ENCODE measurements at regions not wholly inside any gene's neighbourhood (a gene's known extent, or its start where the extent isn't known, plus 50 kb on each side); places are given as distances from the start of the nearest gene placed in this dataset.
A peak's percentile ranks its signal among the peaks of the same experiment; 100 is the strongest.

- H3K36me3 ChIP-seq: no peaks in the 10 kb centered on the region
- peak in 1 of 2 donors; percentile 56 for DNase-seq (ENCODE audit: low spot score in 2 of 2)
- H3K9me3 ChIP-seq: no peaks in the 10 kb centered on the region
- H3K4me3 ChIP-seq: no peak overlapping the region
- no peaks in the 10 kb centered on the region for H3K27me3 ChIP-seq
- 42 to 54% methylated on average over 14 of the region's 14 CpGs for WGBS, 2 donors
- H3K4me1 ChIP-seq: peaks cover 0 to 35% (median 11%) of the 10 kb centered on the region in 4 donors
- peak overlapping the region in 3 of 4 donors; percentile 49 to 74 (median 69) for H3K27ac ChIP-seq
- TF ChIP-seq EP300 (IDR thresholded peaks at IDR 0.05) (peak; percentile 47 to 76), POLR2A (IDR thresholded peaks at IDR 0.05) (no peak)
Measured at GRCh38 chr2:222792001-222792611, 68.7 kb upstream of the ACSL3 start.

DNA sequence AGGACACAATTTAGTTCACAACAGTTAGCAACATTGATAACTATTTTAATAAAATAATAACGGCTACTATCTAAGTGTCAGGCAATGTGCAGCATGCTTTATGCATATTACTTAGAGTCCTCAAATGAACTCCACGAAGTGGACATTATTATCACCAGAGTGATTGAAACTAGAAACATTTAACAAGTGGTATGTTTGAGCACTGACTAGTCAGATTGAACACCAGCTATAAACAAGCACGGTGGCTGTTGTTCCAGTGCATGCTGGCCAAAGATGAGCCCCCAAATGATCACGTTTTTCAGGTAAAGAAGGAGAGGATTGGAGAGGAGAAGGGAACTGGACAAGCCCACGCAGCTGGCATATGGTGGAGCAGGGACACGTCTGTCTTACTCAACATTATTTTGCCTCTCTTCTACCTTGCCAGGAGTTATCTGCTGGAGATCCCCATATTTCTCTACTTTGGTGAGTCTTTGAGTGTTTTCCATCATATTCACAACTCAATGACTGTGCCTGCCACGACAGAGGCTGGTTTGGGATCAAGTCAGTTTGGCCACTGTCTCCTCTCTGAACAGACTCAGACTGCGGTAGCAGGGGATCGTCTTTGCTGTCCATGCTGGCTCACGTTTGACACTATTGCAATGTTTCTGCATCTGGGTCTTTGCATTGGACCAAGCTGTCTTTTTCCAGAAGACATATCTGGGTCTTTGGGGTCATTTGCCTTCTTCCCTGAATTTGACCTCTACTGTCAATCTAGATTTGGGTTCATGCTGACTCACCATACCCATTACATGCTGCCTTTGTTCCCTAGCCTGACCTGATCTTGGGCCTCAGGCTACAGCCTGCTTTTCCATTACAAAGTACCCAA, 66.0 kb upstream of the ACSL3 start:
- Histone ChIP-seq H3K9me3 (no peaks in the 10 kb centered on the region), H3K27ac (no peak overlapping the region), H3K27me3 (no peaks in the 10 kb centered on the region), H3K36me3 (no peaks in the 10 kb centered on the region), H3K4me3 (no peak overlapping the region), H3K4me1 (peaks cover 0 to 39% (median 13%) of the 10 kb centered on the region in 4 donors)
- TF ChIP-seq, protein P1, sequence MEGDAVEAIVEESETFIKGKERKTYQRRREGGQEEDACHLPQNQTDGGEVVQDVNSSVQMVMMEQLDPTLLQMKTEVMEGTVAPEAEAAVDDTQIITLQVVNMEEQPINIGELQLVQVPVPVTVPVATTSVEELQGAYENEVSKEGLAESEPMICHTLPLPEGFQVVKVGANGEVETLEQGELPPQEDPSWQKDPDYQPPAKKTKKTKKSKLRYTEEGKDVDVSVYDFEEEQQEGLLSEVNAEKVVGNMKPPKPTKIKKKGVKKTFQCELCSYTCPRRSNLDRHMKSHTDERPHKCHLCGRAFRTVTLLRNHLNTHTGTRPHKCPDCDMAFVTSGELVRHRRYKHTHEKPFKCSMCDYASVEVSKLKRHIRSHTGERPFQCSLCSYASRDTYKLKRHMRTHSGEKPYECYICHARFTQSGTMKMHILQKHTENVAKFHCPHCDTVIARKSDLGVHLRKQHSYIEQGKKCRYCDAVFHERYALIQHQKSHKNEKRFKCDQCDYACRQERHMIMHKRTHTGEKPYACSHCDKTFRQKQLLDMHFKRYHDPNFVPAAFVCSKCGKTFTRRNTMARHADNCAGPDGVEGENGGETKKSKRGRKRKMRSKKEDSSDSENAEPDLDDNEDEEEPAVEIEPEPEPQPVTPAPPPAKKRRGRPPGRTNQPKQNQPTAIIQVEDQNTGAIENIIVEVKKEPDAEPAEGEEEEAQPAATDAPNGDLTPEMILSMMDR (IDR thresholded peaks at IDR 0.05): no peak
- no peak for DNase-seq (ENCODE audit: low spot score in 2 of 2)
- WGBS, 2 donors: 67 to 75% methylated on average over 10 of the region's 10 CpGs

DNA sequence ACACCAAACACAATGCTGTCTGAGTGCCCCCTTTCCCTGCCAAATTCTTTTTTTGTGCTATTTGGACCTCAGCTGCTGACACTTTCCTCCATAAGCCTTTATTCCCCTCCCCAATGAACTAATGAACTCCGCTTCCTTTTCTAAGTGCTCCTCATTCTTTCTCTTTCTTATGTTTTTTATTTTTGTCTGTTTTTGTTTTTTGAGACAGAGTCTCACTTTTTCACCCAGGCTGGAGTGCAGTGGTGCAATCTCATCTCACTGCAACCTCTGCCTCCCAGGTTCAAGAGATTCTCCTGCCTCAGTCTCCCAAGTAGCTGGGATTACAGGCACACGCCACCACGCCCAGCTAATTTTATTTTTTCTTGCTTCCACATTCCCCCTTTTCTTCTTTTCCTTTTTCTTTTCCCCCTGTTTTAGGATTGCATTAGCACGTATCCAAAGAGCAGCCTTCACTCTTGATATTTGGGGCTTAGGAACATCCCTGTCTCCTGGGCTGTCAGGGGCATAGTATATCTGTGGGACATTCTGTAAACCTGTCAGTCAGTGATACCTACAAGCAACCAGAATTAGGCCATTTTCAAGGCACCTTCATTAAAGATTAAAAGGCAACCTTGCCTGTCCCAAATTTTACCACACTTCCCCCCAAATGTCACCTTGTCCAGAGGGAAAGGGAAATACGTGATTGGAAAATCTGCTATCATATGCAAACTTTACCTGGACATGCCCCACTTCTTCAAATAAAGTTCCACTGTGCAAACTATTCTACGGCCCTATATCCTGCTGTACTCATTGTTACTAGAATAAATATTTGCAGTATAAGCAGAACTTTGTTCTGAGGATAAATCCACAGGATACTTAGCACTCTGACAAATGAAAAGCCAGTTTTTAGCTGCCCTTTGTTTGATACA, 65.1 kb upstream of the ACSL3 start:
- Histone ChIP-seq H3K9me3 (no peaks in the 10 kb centered on the region), H3K27me3 (no peaks in the 10 kb centered on the region), H3K4me3 (no peak overlapping the region), H3K4me1 (peaks cover 0 to 39% (median 12%) of the 10 kb centered on the region in 4 donors), H3K36me3 (no peaks in the 10 kb centered on the region), H3K27ac (no peak overlapping the region)
- WGBS, 2 donors: 79 to 83% methylated on average over 6 of the region's 6 CpGs
- no peak for DNase-seq (ENCODE audit: low spot score in 2 of 2)
- no peak for TF ChIP-seq EP300 (IDR thresholded peaks at IDR 0.05)
- TF ChIP-seq POLR2A (IDR thresholded peaks at IDR 0.05): no peak
- TF ChIP-seq, protein P1 (IDR thresholded peaks at IDR 0.05): no peak

- H3K4me1 ChIP-seq: peaks cover 0 to 37% (median 12%) of the 10 kb centered on the region in 4 donors
- no peaks in the 10 kb centered on the region for H3K36me3 ChIP-seq
- no peak for DNase-seq (ENCODE audit: low spot score in 2 of 2)
- peak overlapping the region in 1 of 4 donors; percentile 13 for H3K27ac ChIP-seq
- no peak overlapping the region for H3K4me3 ChIP-seq
- H3K9me3 ChIP-seq: no peaks in the 10 kb centered on the region
- TF ChIP-seq, protein P1 (IDR thresholded peaks at IDR 0.05): no peak
- TF ChIP-seq POLR2A (IDR thresholded peaks at IDR 0.05) (no peak), EP300 (IDR thresholded peaks at IDR 0.05) (no peak)
- no peaks in the 10 kb centered on the region for H3K27me3 ChIP-seq
- WGBS, 2 donors: 47 to 68% methylated on average over 5 of the region's 5 CpGs
Measured at GRCh38 chr2:222796413-222797103, 64.3 kb upstream of the ACSL3 start.

DNA sequence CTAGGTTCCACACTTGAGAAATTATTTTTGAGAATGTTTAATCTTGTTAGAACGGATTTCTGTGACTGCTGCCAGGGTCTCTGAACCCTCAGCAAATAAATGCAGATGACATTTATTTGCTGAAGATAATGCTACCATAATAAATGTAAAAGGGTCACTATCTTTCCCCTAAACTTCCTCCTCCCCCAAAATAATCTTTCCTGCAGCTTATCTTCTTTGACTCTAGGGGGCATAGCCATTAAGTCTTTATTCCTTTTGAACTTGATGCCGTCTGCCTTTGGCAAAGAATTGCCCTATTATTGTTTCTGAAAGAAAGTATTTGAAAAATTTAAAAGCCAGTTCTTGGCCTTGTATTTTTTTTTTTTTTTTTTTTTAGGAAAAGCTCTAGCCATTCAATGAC, 63.6 kb upstream of the ACSL3 start:
- 16 to 24% methylated on average over 2 of the region's 2 CpGs for WGBS, 2 donors

More for the DNA sequence above, 63.6 kb upstream of the ACSL3 start:
- Histone ChIP-seq H3K9me3 (no peaks in the 10 kb centered on the region), H3K4me3 (no peak overlapping the region), H3K27me3 (no peaks in the 10 kb centered on the region), H3K4me1 (peaks cover 0 to 30% (median 12%) of the 10 kb centered on the region in 4 donors), H3K27ac (no peak overlapping the region), H3K36me3 (no peaks in the 10 kb centered on the region)
- TF ChIP-seq EP300 (IDR thresholded peaks at IDR 0.05) (no peak), POLR2A (IDR thresholded peaks at IDR 0.05) (no peak)
- TF ChIP-seq, protein P1 (IDR thresholded peaks at IDR 0.05): peak in 2 of 5 experiments; percentile 17 to 43
- DNase-seq (ENCODE audit: low spot score in 2 of 2): no peak

Measured in tibial nerve (tissue), 4 donors.